Sigmoid colon (tissue), 4 donors: ENCODE measurements at regions not wholly inside any gene's neighbourhood (a gene's known extent, or its start where the extent isn't known, plus 50 kb on each side); places are given as distances from the start of the nearest gene placed in this dataset.

Experiments used
- EP300 ChIP-seq, 4 donors: sonication (generic); formaldehyde crosslinking; IDR thresholded peaks; one replicate each; pipeline ENCODE4 v1.6.1; 2017; ENCODE audit warnings: antibody characterized with exemption in 4 of 4
- POLR2A ChIP-seq, 2 donors: fragments of 450-650 bp; IDR thresholded peaks; one replicate each; pipeline ENCODE4 v1.6.1; 2016; ENCODE audit warnings: antibody characterized with exemption in 2 of 2, mild to moderate bottlenecking in 2 of 2, moderate library complexity in 2 of 2
- POLR2AphosphoS5 ChIP-seq, 4 donors: sonication (generic); formaldehyde crosslinking; IDR thresholded peaks; one replicate each; pipeline ENCODE4 v1.6.1; 2017; ENCODE audit warnings: antibody characterized with exemption in 4 of 4
- TF ChIP-seq, protein P1 (sequence below), 4 experiments: fragments of 450-650 bp in 3 of 4; fragments of 200-600 bp in 1 of 4; IDR thresholded peaks; one replicate each; pipeline ENCODE4 v1.5.1; 2016 to 2019; ENCODE audit warnings: antibody characterized with exemption in 4 of 4, mild to moderate bottlenecking in 3 of 4, moderate library complexity in 2 of 4

DNA sequence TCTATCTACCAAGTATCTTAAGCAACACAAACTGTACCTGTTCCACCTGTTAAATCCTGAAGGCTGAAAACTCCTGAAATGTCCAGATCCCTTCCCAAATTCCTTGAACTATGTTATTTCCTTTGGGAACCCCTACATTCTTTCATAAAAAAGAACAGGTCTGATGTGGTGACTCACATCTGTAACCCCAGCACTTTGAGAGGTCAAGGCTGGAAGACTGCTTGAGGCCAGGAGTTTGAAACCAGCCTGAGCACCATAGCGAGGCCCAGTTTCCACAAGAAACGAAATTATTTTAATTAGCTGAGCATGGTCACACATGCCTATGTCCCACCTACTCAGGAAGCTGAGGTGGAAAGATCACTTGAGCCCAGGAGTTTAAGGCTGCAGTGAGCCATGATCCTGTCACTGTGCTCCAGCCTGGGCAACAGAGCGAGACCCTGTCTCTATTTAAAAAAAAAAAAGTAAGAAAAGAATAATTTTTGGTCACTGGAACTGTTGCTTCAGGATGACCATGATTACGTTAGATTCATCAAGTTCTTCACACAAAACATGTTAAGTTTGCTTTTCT lies 84.3 kb downstream of the PHLDA1 start:
- TF ChIP-seq EP300 (IDR thresholded peaks at IDR 0.05) (no peak), POLR2A (IDR thresholded peaks at IDR 0.05) (no peak), POLR2AphosphoS5 (IDR thresholded peaks at IDR 0.05) (no peak)
- TF ChIP-seq, protein P1, sequence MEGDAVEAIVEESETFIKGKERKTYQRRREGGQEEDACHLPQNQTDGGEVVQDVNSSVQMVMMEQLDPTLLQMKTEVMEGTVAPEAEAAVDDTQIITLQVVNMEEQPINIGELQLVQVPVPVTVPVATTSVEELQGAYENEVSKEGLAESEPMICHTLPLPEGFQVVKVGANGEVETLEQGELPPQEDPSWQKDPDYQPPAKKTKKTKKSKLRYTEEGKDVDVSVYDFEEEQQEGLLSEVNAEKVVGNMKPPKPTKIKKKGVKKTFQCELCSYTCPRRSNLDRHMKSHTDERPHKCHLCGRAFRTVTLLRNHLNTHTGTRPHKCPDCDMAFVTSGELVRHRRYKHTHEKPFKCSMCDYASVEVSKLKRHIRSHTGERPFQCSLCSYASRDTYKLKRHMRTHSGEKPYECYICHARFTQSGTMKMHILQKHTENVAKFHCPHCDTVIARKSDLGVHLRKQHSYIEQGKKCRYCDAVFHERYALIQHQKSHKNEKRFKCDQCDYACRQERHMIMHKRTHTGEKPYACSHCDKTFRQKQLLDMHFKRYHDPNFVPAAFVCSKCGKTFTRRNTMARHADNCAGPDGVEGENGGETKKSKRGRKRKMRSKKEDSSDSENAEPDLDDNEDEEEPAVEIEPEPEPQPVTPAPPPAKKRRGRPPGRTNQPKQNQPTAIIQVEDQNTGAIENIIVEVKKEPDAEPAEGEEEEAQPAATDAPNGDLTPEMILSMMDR (IDR thresholded peaks at IDR 0.05) = no peak
